Thyroid gland (tissue), 4 donors: ENCODE measurements at regions not wholly inside any gene's neighbourhood (a gene's known extent, or its start where the extent isn't known, plus 50 kb on each side); places are given as distances from the start of the nearest gene placed in this dataset.

Experiments
- DNase-seq, 2 donors: peaks; one replicate each; pipeline ENCODE4 v3.0.0-alpha.2; 2019
- H3K27ac ChIP-seq, 3 donors: fragments of 200-600 bp; sonication (generic); 1 replicate in 2 of 3; 2 replicates in 1 of 3; pipeline ENCODE4 v1.5.1; 2016 to 2019; ENCODE audit warnings: mild to moderate bottlenecking in 1 of 3, moderate library complexity in 1 of 3
- H3K27me3 ChIP-seq: fragments of 200-600 bp; sonication (generic); one replicate; pipeline ENCODE4 v1.5.1; 2019
- H3K36me3 ChIP-seq, 2 donors: fragments of 200-600 bp; sonication (generic); one replicate each; pipeline ENCODE4 v1.5.1; 2016 to 2019
- H3K4me1 ChIP-seq, 2 donors: fragments of 200-600 bp; sonication (generic); one replicate each; pipeline ENCODE4 v1.5.1; 2017 to 2019
- H3K4me3 ChIP-seq, 3 donors: fragments of 200-600 bp; sonication (generic); replicated peaks in 1 of 3; 1 replicate in 2 of 3; 2 replicates in 1 of 3; pipeline ENCODE4 v1.5.1; 2016; ENCODE audit warnings: mild to moderate bottlenecking in 1 of 3
- H3K9me3 ChIP-seq: fragments of 200-600 bp; sonication (generic); one replicate; pipeline ENCODE4 v1.5.1; 2017
- POLR2A ChIP-seq, 2 donors: fragments of 450-650 bp; IDR thresholded peaks; one replicate each; pipeline ENCODE4 v1.6.1; 2017; ENCODE audit warnings: antibody characterized with exemption in 2 of 2, mild to moderate bottlenecking in 2 of 2, moderate library complexity in 1 of 2
- WGBS, 2 donors: methylation state at CpG; one replicate each; pipeline ENCODE4 v1.1.5; 2017; 5-methylcytosine and 5-hydroxymethylcytosine counted together
- intact Hi-C: fragments of 100-400 bp; cut with DNase I; formaldehyde crosslinking; loops from one replicate; pipeline ENCODE4 v1.15.1; 2023
- TF ChIP-seq, protein P1 (sequence below), 6 experiments: fragments of 200-600 bp in 3 of 6; fragments of 450-650 bp in 3 of 6; sonication (generic) in 3 of 6; IDR thresholded peaks; one replicate each; pipeline ENCODE4 v1.5.1; 2016 to 2019; ENCODE audit warnings: antibody characterized with exemption in 6 of 6, mild to moderate bottlenecking in 2 of 6, inconsistent platforms in 1 of 6, moderate library complexity in 1 of 6

GRCh38 chr6:113185299-113185698 lies 671.8 kb upstream of the MARCKS start:
- no peaks in the 10 kb centered on the region for H3K36me3 ChIP-seq
- TF ChIP-seq, protein P1, sequence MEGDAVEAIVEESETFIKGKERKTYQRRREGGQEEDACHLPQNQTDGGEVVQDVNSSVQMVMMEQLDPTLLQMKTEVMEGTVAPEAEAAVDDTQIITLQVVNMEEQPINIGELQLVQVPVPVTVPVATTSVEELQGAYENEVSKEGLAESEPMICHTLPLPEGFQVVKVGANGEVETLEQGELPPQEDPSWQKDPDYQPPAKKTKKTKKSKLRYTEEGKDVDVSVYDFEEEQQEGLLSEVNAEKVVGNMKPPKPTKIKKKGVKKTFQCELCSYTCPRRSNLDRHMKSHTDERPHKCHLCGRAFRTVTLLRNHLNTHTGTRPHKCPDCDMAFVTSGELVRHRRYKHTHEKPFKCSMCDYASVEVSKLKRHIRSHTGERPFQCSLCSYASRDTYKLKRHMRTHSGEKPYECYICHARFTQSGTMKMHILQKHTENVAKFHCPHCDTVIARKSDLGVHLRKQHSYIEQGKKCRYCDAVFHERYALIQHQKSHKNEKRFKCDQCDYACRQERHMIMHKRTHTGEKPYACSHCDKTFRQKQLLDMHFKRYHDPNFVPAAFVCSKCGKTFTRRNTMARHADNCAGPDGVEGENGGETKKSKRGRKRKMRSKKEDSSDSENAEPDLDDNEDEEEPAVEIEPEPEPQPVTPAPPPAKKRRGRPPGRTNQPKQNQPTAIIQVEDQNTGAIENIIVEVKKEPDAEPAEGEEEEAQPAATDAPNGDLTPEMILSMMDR (IDR thresholded peaks at IDR 0.05), result no peak
- TF ChIP-seq POLR2A (IDR thresholded peaks at IDR 0.05), result no peak

DNA sequence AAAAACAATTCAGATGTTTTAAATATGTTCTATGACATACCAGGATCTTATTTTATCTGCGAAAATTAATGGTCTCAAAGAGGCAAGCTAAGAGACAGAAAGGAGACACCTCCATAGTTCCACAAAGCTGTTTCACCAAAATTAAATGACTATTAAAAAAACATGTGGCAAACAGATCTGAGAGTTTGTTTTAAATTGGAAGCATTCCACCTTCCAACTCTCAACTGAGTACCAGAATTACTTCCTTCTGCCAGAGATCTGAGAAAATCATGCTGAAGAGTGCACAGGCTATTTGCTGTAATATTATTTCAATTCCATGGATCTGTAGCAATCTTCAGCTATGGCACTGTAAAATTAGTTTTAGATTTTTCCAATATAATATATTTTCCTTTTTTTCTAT lies 669.5 kb upstream of the MARCKS start:
- WGBS, 2 donors, result 71 to 77% methylated on average over 1 of the region's 1 CpG
- H3K4me1 ChIP-seq, result no peaks in the 10 kb centered on the region
- no peak for DNase-seq
- no peaks in the 10 kb centered on the region for H3K27me3 ChIP-seq
- no peak overlapping the region for H3K4me3 ChIP-seq
- TF ChIP-seq POLR2A (IDR thresholded peaks at IDR 0.05), result no peak
- TF ChIP-seq, protein P1 (IDR thresholded peaks at IDR 0.05), result no peak
- no peak overlapping the region for H3K27ac ChIP-seq
- no peaks in the 10 kb centered on the region for H3K36me3 ChIP-seq
- intact Hi-C loops, result no loop called here
- H3K9me3 ChIP-seq, result no peaks in the 10 kb centered on the region

More at GRCh38 chr6:113185299-113185698, 671.8 kb upstream of the MARCKS start:
- intact Hi-C loops, result no loop called here
- Histone ChIP-seq H3K27ac (no peak overlapping the region), H3K9me3 (no peaks in the 10 kb centered on the region), H3K27me3 (no peaks in the 10 kb centered on the region), H3K4me3 (no peak overlapping the region), H3K4me1 (no peaks in the 10 kb centered on the region)
- DNase-seq, result no peak

DNA sequence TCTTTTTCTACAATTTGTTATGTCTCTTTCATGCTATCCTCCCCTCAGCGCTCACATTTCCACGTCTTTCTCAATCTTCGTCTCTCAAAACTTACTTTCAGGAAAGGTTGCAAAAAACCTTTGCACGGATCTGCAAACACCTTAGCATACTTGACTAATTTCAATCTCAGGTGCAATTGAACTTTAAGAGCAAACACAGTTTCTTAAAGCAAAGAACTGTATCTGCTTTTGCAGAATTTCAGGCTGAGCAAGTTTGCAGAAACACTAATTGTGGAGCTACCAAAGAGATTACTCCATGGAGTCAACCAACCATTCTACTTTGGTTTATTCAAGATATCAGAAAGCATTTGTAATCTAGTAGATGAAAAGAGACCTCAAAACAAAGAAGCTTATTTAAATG lies 668.2 kb upstream of the MARCKS start:
- WGBS, 2 donors, result 39 to 47% methylated on average over 4 of the region's 4 CpGs
- Histone ChIP-seq H3K4me3 (no peak overlapping the region), H3K27me3 (no peaks in the 10 kb centered on the region), H3K27ac (no peak overlapping the region), H3K4me1 (no peaks in the 10 kb centered on the region), H3K9me3 (no peaks in the 10 kb centered on the region), H3K36me3 (no peaks in the 10 kb centered on the region)
- intact Hi-C loops, result no loop called here
- TF ChIP-seq, protein P1 (IDR thresholded peaks at IDR 0.05), result no peak
- no peak for TF ChIP-seq POLR2A (IDR thresholded peaks at IDR 0.05)
- DNase-seq, result no peak

DNA sequence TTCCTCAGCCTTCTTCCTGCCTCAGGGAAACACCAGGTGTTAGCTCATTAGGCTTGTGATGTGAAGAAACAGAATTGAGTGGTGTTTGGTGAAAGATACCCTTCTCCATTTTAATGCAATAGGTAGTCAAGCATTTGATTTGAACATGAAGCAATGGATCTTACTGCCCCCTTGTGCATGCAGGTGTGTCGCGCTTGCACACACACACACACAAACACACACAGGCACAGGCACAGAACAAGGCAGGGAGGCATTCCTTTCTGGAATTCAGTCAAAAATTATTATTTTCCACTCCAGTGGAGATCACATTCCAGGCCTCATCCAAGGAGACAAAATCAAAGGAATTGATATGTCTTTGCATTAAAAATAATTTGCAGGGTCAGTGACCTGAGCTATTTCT lies 667.0 kb upstream of the MARCKS start:
- Histone ChIP-seq H3K9me3 (no peaks in the 10 kb centered on the region), H3K27me3 (no peaks in the 10 kb centered on the region), H3K36me3 (no peaks in the 10 kb centered on the region), H3K4me3 (no peak overlapping the region), H3K4me1 (no peaks in the 10 kb centered on the region), H3K27ac (no peak overlapping the region)
- TF ChIP-seq POLR2A (IDR thresholded peaks at IDR 0.05), result no peak
- TF ChIP-seq, protein P1 (IDR thresholded peaks at IDR 0.05), result peak in 2 of 6 experiments; percentile 13 to 15
- 100% methylated on average over 2 of the region's 2 CpGs for WGBS, 2 donors
- intact Hi-C loops, result no loop called here
- DNase-seq, result peak in 1 of 2 donors; percentile 15

DNA sequence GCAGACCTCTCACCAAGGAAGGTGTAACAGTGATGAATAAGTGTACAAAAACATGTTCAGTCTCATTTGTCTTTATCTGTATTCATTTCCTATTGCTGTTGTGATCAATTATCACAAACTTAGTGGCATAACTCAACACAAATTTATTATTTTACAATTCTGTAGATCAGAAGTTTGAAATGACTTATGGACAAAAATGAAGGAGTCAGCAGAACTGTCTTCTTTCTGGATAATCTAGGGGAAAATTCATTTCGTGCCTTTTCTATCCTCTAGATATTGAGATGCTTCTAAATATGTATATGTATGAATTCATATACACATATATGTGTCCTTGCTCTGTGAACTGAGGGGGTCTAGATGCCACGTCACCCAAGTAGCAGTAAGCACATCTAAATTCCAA lies 663.1 kb upstream of the MARCKS start:
- intact Hi-C loops, result no loop called here
- no peak for DNase-seq
- no peak overlapping the region for H3K27ac ChIP-seq
- H3K27me3 ChIP-seq, result no peaks in the 10 kb centered on the region
- H3K36me3 ChIP-seq, result no peaks in the 10 kb centered on the region
- H3K4me1 ChIP-seq, result no peaks in the 10 kb centered on the region
- H3K9me3 ChIP-seq, result no peaks in the 10 kb centered on the region
- H3K4me3 ChIP-seq, result no peak overlapping the region
- 87 to 92% methylated on average over 2 of the region's 2 CpGs for WGBS, 2 donors
- TF ChIP-seq, protein P1 (IDR thresholded peaks at IDR 0.05), result no peak
- TF ChIP-seq POLR2A (IDR thresholded peaks at IDR 0.05), result no peak
